A549 (cell line): ENCODE measurements at regions not wholly inside any gene's neighbourhood (a gene's known extent, or its start where the extent isn't known, plus 50 kb on each side); places are given as distances from the start of the nearest gene placed in this dataset.

ENCODE experiments used
- ATAC-seq, 2 experiments: fragments of 200-7000 bp in 1 of 2; fragments of >200 bp in 1 of 2; cut with Nextera tagmentation in 1 of 2; cut with Tn5 transposase in 1 of 2; 3 replicates each; pipeline versions ENCODE4 v1.8.0 to v1.9.1; 2018 to 2020; ENCODE audit warnings: mild to moderate bottlenecking in 1 of 2, moderate library complexity in 1 of 2
- CTCF ChIA-PET: fragments of 300-600 bp; sonication (Branson Sonifier 250); formaldehyde crosslinking; extraction: SDS; loops from one replicate; lab custom pipeline; 2021; ENCODE audit warnings: antibody characterized with exemption, inconsistent platforms; lab: Yijun Ruan, JAX
- POLR2A ChIA-PET: fragments of 350-600 bp; formaldehyde crosslinking; extraction: SDS; loops from one replicate; lab custom pipeline; 2021; ENCODE audit warnings: antibody characterized with exemption, inconsistent platforms; lab: Yijun Ruan, JAX
- DNase-seq, 2 experiments: peaks; one replicate each; pipeline versions ENCODE4 v3.0.0 to v3.0.0-alpha.2; 2011 to 2016; ENCODE audit warnings: low read depth in 1 of 2, low spot score in 1 of 2
- FAIRE-seq: peaks from 2 replicates; lab custom pipeline; 2011; peaks lifted over from hg19 to GRCh38; lab: Jason Lieb, UNC
- H3K27ac ChIP-seq, 2 experiments: fragments of >200 bp; sonication (Bioruptor Twin); formaldehyde crosslinking; 3 replicates each; pipeline ENCODE4 v1.5.1; 2016 to 2017
- H3K4me1 ChIP-seq: fragments of >200 bp; sonication (Bioruptor Twin); formaldehyde crosslinking; 3 replicates; pipeline ENCODE4 v1.6.1; 2016
- H3K4me2 ChIP-seq: fragments of >200 bp; sonication (Bioruptor Twin); formaldehyde crosslinking; 3 replicates; pipeline ENCODE4 v1.6.1; 2016
- H3K4me3 ChIP-seq: fragments of >200 bp; sonication (Bioruptor Twin); formaldehyde crosslinking; 3 replicates; pipeline ENCODE4 v1.5.1; 2016
- H3K9me3 ChIP-seq: fragments of >200 bp; sonication (Bioruptor Twin); formaldehyde crosslinking; 3 replicates; pipeline ENCODE4 v1.6.1; 2016
- BHLHE40 ChIP-seq: IDR thresholded peaks from 2 replicates; pipeline ENCODE4 v1.6.1; 2012; ENCODE audit warnings: low read depth, low read length, inconsistent platforms
- CBX2 ChIP-seq: fragments of 200-600 bp; sonication (generic); IDR thresholded peaks from 2 replicates; pipeline ENCODE4 v1.6.1; 2016; ENCODE audit warnings: low read depth, mild to moderate bottlenecking, borderline replicate concordance
- CBX8 ChIP-seq: fragments of 200-600 bp; sonication (generic); IDR thresholded peaks from 2 replicates; pipeline ENCODE4 v1.6.1; 2016
- CEBPB ChIP-seq, 2 experiments: fragments of >200 bp in 1 of 2; sonication (Bioruptor Twin) in 1 of 2; formaldehyde crosslinking in 1 of 2; IDR thresholded peaks; 2 replicates each; pipeline ENCODE4 v1.6.1; 2012 to 2016
- CHD4 ChIP-seq: fragments of 200-600 bp; sonication (generic); IDR thresholded peaks from 2 replicates; pipeline ENCODE4 v1.6.1; 2016; ENCODE audit warnings: antibody characterized with exemption, mild to moderate bottlenecking, borderline replicate concordance
- E2F6 ChIP-seq: IDR thresholded peaks from 2 replicates; pipeline ENCODE4 v1.6.1; 2012; ENCODE audit warnings: low read depth, borderline replicate concordance
- EHF ChIP-seq: fragments of 250-450 bp; sonication (Bioruptor Pico); IDR thresholded peaks from 2 replicates; pipeline ENCODE4 v1.5.0; 2020; ENCODE audit warnings: mild to moderate bottlenecking
- ESRRA ChIP-seq: fragments of 150-350 bp; IDR thresholded peaks from 2 replicates; pipeline ENCODE4 v1.6.1; 2014; ENCODE audit warnings: mild to moderate bottlenecking, low read length, borderline replicate concordance
- FOXS1 ChIP-seq: fragments of 250-450 bp; sonication (Bioruptor Pico); IDR thresholded peaks from 2 replicates; pipeline ENCODE4 v1.5.0; 2020; ENCODE audit warnings: mild to moderate bottlenecking, moderate library complexity
- HDAC2 ChIP-seq: fragments of 200-600 bp; sonication (generic); IDR thresholded peaks from 2 replicates; pipeline ENCODE4 v1.6.1; 2016
- HES2 ChIP-seq: fragments of >200 bp; sonication (Bioruptor Twin); formaldehyde crosslinking; IDR thresholded peaks from 2 replicates; pipeline ENCODE4 v1.6.1; 2016
- HEYL ChIP-seq: fragments of 250-450 bp; sonication (Bioruptor Pico); IDR thresholded peaks from 2 replicates; pipeline ENCODE4 v1.8.0; 2021; ENCODE audit warnings: mild to moderate bottlenecking, moderate library complexity
- JUNB ChIP-seq: fragments of >200 bp; sonication (Bioruptor Twin); formaldehyde crosslinking; IDR thresholded peaks from 2 replicates; pipeline ENCODE4 v1.6.1; 2016
- KDM5A ChIP-seq: fragments of 200-600 bp; sonication (generic); IDR thresholded peaks from 2 replicates; pipeline ENCODE4 v1.6.1; 2016; ENCODE audit warnings: antibody characterized with exemption, mild to moderate bottlenecking
- MAZ ChIP-seq: fragments of 150-350 bp; IDR thresholded peaks from 2 replicates; pipeline ENCODE4 v1.6.1; 2014; ENCODE audit warnings: antibody characterized with exemption, low read depth, low read length, borderline replicate concordance
- MYC ChIP-seq: IDR thresholded peaks from 2 replicates; pipeline ENCODE4 v1.6.1; 2012; ENCODE audit warnings: mild to moderate bottlenecking, inconsistent platforms, low read length, improper control_type of control experiment, borderline replicate concordance
- NFE2L2 ChIP-seq: fragments of 150-350 bp; conservative IDR thresholded peaks from 2 replicates; pipeline ENCODE4 v1.6.1; 2014; ENCODE audit warnings: low read length
- NPAS2 ChIP-seq: fragments of 250-450 bp; sonication (Bioruptor Pico); IDR thresholded peaks from 2 replicates; pipeline ENCODE4 v1.8.0; 2022; ENCODE audit warnings: mild to moderate bottlenecking, moderate library complexity, borderline replicate concordance
- PBX3 ChIP-seq: IDR thresholded peaks from 2 replicates; pipeline ENCODE4 v1.6.1; 2012
- PHF8 ChIP-seq: fragments of 200-600 bp; sonication (generic); IDR thresholded peaks from 2 replicates; pipeline ENCODE4 v1.6.1; 2016; ENCODE audit warnings: low read depth, mild to moderate bottlenecking, antibody characterized with exemption, moderate library complexity, borderline replicate concordance
- POLR2A ChIP-seq: IDR thresholded peaks from 2 replicates; pipeline ENCODE4 v1.6.1; 2012; ENCODE audit warnings: mild to moderate bottlenecking, low read length
- POLR2AphosphoS2 ChIP-seq: conservative IDR thresholded peaks from 2 replicates; pipeline ENCODE4 v1.6.1; 2012; ENCODE audit warnings: low read length, improper control_type of control experiment, inconsistent platforms
- RAD21 ChIP-seq, 2 experiments: fragments of >200 bp in 1 of 2; sonication (Bioruptor Twin) in 1 of 2; formaldehyde crosslinking in 1 of 2; IDR thresholded peaks in 1 of 2; conservative IDR thresholded peaks in 1 of 2; 2 replicates in 1 of 2; 3 replicates in 1 of 2; pipeline ENCODE4 v1.6.1; 2012 to 2018; ENCODE audit warnings: inconsistent platforms in 1 of 2
- RCOR1 ChIP-seq: fragments of 150-350 bp; IDR thresholded peaks from 2 replicates; pipeline ENCODE4 v1.6.1; 2014; ENCODE audit warnings: antibody characterized with exemption, low read length, low read depth
- RFX5 ChIP-seq: fragments of 450-650 bp; IDR thresholded peaks from 2 replicates; pipeline ENCODE4 v1.7.1; 2014; ENCODE audit warnings: antibody characterized with exemption, mild to moderate bottlenecking, moderate library complexity
- RNF2 ChIP-seq: fragments of 200-600 bp; sonication (generic); IDR thresholded peaks from 2 replicates; pipeline ENCODE4 v1.6.1; 2016; ENCODE audit warnings: low read depth, mild to moderate bottlenecking, antibody characterized with exemption, moderate library complexity, borderline replicate concordance
- SREBF2 ChIP-seq: fragments of 450-650 bp; IDR thresholded peaks from 2 replicates; pipeline ENCODE4 v1.6.1; 2014; ENCODE audit warnings: mild to moderate bottlenecking, moderate library complexity
- ZNF302 ChIP-seq: fragments of 250-450 bp; sonication (Bioruptor Pico); IDR thresholded peaks from 2 replicates; pipeline ENCODE4 v1.9.0; 2021; ENCODE audit warnings: inconsistent platforms, mild to moderate bottlenecking, moderate library complexity
- ZSCAN20 ChIP-seq: fragments of 250-450 bp; sonication (Bioruptor Pico); IDR thresholded peaks from 2 replicates; pipeline ENCODE4 v1.8.0; 2022; ENCODE audit warnings: mild to moderate bottlenecking, moderate library complexity
- WGBS: methylation state at CpG from one replicate; pipeline ENCODE4 v1.1.6; 2017; ENCODE audit errors: missing lambda C conversion rate; 5-methylcytosine and 5-hydroxymethylcytosine counted together

DNA sequence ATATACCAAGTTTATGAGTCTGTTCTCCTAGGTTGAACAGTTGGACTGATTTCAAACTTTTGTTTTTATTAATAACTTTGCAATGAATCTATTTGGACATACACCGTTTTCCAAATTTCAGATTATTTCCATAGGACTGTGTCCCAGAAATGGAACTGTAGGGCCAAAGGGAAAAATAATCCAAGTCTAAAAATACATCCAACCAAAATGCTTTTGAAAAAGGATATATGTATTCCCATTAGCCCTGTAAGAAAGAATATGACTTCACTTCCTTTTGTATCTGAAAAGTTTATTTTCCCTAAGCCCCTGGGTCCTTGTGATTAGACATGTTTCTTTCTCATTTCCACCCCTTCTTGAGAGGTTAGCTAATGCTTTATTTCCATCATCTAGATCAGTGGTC is 434.2 kb upstream of the MKI67 start:
- DNase-seq = no peak
- no peak for ATAC-seq
- Histone ChIP-seq H3K4me3 (no peak overlapping the region), H3K9me3 (no peaks in the 10 kb centered on the region), H3K27ac (no peak overlapping the region), H3K4me2 (no peak overlapping the region), H3K4me1 (no peaks in the 10 kb centered on the region)
- FAIRE-seq = no peak
- no peak for TF ChIP-seq FOXS1 (CRISPR knock-in tag)
- TF ChIP-seq MAZ = no peak
- TF ChIP-seq ZNF302 = no peak
- no peak for TF ChIP-seq KDM5A
- TF ChIP-seq HES2 = no peak
- no peak for TF ChIP-seq PHF8
- TF ChIP-seq RCOR1 = no peak
- TF ChIP-seq RNF2 = no peak
- no peak for TF ChIP-seq CBX8
- TF ChIP-seq CHD4 = no peak
- no peak for TF ChIP-seq ESRRA
- ChIA-PET CTCF (no interaction called here), POLR2A (no interaction called here)
- 3% methylated on average over 1 of the region's 1 CpG for WGBS

GRCh38 chr10:128560993-128561392 is 434.8 kb upstream of the MKI67 start:
- DNase-seq = no peak
- TF ChIP-seq ESRRA (no peak), PBX3 (no peak), RAD21 (conservative IDR thresholded peaks at IDR 0.05 in 1 of 2, IDR thresholded peaks at IDR 0.05 in 1 of 2) (no peak), POLR2AphosphoS2 (no peak), NFE2L2 (no peak), FOXS1 (CRISPR knock-in tag) (no peak), CBX2 (no peak), HDAC2 (no peak), CEBPB (IDR thresholded peaks at IDR 0.05) (no peak), JUNB (no peak), RCOR1 (no peak), SREBF2 (no peak), RFX5 (no peak), NPAS2 (CRISPR knock-in tag) (no peak), EHF (CRISPR knock-in tag) (no peak), HEYL (CRISPR knock-in tag) (no peak), MYC (no peak), CBX8 (no peak), ZSCAN20 (CRISPR knock-in tag) (no peak), BHLHE40 (no peak)
- TF ChIP-seq, all 56 proteins: peak for 0
- CTCF ChIA-PET = no interaction called here
- POLR2A ChIA-PET = no interaction called here
- no peak for FAIRE-seq
- no peaks in the 10 kb centered on the region for H3K4me1 ChIP-seq
- H3K9me3 ChIP-seq = no peaks in the 10 kb centered on the region
- ATAC-seq = no peak
- H3K4me3 ChIP-seq = no peak overlapping the region
- 30% methylated on average over 3 of the region's 3 CpGs for WGBS
- no peak overlapping the region for H3K4me2 ChIP-seq
- H3K27ac ChIP-seq = no peak overlapping the region

DNA sequence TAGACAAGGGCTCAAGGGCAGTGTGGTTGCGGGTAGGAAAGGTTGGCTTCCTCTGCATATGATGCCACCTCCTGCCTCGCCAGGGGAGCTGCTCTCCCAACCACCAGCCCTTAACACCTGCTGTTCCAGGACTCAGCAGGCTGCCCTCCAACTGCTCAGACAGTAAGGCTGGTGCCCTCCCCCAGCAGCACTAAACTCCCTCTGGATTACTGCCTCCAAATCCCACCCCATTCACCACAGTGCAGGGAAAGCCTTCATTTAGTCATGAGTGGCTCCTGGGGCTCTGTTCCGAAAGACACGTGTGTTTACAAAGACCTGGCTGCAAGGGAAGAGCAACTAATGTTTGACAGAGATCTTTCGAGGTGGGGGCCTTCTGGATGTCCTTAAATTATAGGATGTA is 437.2 kb upstream of the MKI67 start:
- H3K9me3 ChIP-seq = no peaks in the 10 kb centered on the region
- H3K4me2 ChIP-seq = no peak overlapping the region
- TF ChIP-seq CHD4 = no peak
- no peak for TF ChIP-seq ZSCAN20 (CRISPR knock-in tag)
- no peak for TF ChIP-seq POLR2A
- TF ChIP-seq FOXS1 (CRISPR knock-in tag) = no peak
- TF ChIP-seq ESRRA = no peak
- no peak for TF ChIP-seq E2F6
- TF ChIP-seq HEYL (CRISPR knock-in tag) = no peak
- H3K4me1 ChIP-seq = no peaks in the 10 kb centered on the region
- ATAC-seq (no peak), FAIRE-seq (no peak), DNase-seq (no peak)
- no peak overlapping the region for H3K4me3 ChIP-seq
- no peak overlapping the region for H3K27ac ChIP-seq
- ChIA-PET POLR2A (no interaction called here), CTCF (interaction anchor here (0.8 kb wide), 1 partner anchor 351 kb away, joined by 3 read pairs; no protein-coding TSS in a partner anchor)
- WGBS = 1% methylated on average over 5 of the region's 5 CpGs
